ENCODE measurements at regions not wholly inside any gene's neighbourhood (a gene's known extent, or its start where the extent isn't known, plus 50 kb on each side); places are given as distances from the start of the nearest gene placed in this dataset.

- Histone ChIP-seq H4K20me1 (no peaks in the 10 kb centered on the region), H3K27ac (no peak overlapping the region), H3K4me2 (no peak overlapping the region), H3K9ac (no peak overlapping the region), H3K36me3 (no peaks in the 10 kb centered on the region), H3K27me3 (no peaks in the 10 kb centered on the region), H3K4me1 (no peaks in the 10 kb centered on the region), H3K4me3 (no peak overlapping the region), H3K9me3 (peaks cover 8% of the 10 kb centered on the region)
- no peak for TF ChIP-seq Cebpa-rat (IDR thresholded peaks at IDR 0.05)
Observed at GRCh38 chr3:81938681-81939080, 177.2 kb upstream of the GBE1 start.

DNA sequence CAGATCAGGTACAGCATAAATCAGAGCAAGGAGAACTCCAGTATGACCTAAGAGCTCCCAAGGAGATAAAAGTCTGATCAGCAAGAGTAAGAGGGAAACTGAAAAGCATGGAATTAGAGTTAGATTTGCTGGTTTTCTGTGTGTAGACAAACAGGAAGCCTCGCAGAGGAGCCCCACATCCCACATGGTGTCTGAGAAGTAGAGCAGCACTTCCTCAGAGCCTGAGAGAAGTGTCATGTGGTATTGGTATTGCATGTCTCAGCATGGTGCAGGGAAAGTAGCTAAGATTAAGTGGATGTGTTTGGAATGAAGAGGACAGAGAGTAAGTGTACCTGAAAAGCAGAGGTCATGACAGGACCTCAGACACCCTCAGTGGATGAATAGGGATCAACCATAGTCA lies 175.4 kb upstream of the GBE1 start:
- Histone ChIP-seq H4K20me1 (no peaks in the 10 kb centered on the region), H3K4me1 (no peaks in the 10 kb centered on the region), H3K36me3 (no peaks in the 10 kb centered on the region), H3K4me3 (no peak overlapping the region), H3K9ac (no peak overlapping the region), H3K9me3 (no peaks in the 10 kb centered on the region), H3K27me3 (no peaks in the 10 kb centered on the region), H3K4me2 (no peak overlapping the region), H3K27ac (no peak overlapping the region)
- no peak for TF ChIP-seq Cebpa-rat (IDR thresholded peaks at IDR 0.05)

- Histone ChIP-seq H3K4me2 (no peak overlapping the region), H3K4me3 (no peak overlapping the region), H3K36me3 (no peaks in the 10 kb centered on the region), H3K9ac (no peak overlapping the region), H3K27ac (no peak overlapping the region), H3K4me1 (no peaks in the 10 kb centered on the region), H4K20me1 (no peaks in the 10 kb centered on the region), H3K9me3 (no peaks in the 10 kb centered on the region), H3K27me3 (no peaks in the 10 kb centered on the region)
- TF ChIP-seq Cebpa-rat (IDR thresholded peaks at IDR 0.05) = no peak
Observed at GRCh38 chr3:81932681-81933080, 171.2 kb upstream of the GBE1 start.

GRCh38 chr3:81931265-81932251 lies 170.1 kb upstream of the GBE1 start:
- H3K4me3 ChIP-seq = no peak overlapping the region
- no peak overlapping the region for H3K4me2 ChIP-seq
- H3K9me3 ChIP-seq = no peaks in the 10 kb centered on the region
- no peaks in the 10 kb centered on the region for H3K27me3 ChIP-seq
- no peaks in the 10 kb centered on the region for H4K20me1 ChIP-seq
- no peaks in the 10 kb centered on the region for H3K4me1 ChIP-seq
- no peaks in the 10 kb centered on the region for H3K36me3 ChIP-seq
- no peak for TF ChIP-seq Cebpa-rat (IDR thresholded peaks at IDR 0.05)
- no peak overlapping the region for H3K27ac ChIP-seq
- H3K9ac ChIP-seq = no peak overlapping the region

- Histone ChIP-seq H3K4me3 (no peak overlapping the region), H3K27ac (no peak overlapping the region), H3K9ac (no peak overlapping the region), H3K9me3 (no peaks in the 10 kb centered on the region), H3K27me3 (no peaks in the 10 kb centered on the region), H4K20me1 (no peaks in the 10 kb centered on the region), H3K4me1 (no peaks in the 10 kb centered on the region), H3K36me3 (no peaks in the 10 kb centered on the region), H3K4me2 (no peak overlapping the region)
- TF ChIP-seq Cebpa-rat (IDR thresholded peaks at IDR 0.05) = no peak
Observed at GRCh38 chr3:81929697-81930096, 168.3 kb upstream of the GBE1 start.

- no peak overlapping the region for H3K4me2 ChIP-seq
- no peak overlapping the region for H3K27ac ChIP-seq
- no peaks in the 10 kb centered on the region for H3K9me3 ChIP-seq
- no peaks in the 10 kb centered on the region for H3K4me1 ChIP-seq
- no peak for TF ChIP-seq Cebpa-rat (IDR thresholded peaks at IDR 0.05)
- H3K4me3 ChIP-seq = no peak overlapping the region
- no peaks in the 10 kb centered on the region for H4K20me1 ChIP-seq
- H3K9ac ChIP-seq = no peak overlapping the region
- H3K27me3 ChIP-seq = no peaks in the 10 kb centered on the region
- no peaks in the 10 kb centered on the region for H3K36me3 ChIP-seq
Observed at GRCh38 chr3:81927811-81928210, 166.4 kb upstream of the GBE1 start.

DNA sequence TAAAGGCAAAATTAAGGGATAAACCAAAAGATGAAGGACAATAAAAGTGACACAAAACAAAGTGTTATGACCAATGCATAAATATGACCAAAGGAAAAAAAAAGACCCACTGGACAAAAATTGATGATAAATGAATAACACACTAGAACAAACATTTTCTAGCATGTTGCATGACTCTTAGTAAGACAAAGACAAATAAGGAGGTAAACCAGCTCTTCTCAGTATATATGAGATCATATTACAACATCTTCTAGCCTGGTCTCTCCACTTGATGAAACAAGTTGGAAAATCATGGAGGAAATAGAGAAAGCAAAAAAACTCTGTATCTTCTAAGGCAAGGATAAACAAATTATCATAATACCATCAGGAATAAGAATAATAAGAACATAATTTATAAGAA lies 163.9 kb upstream of the GBE1 start:
- no peaks in the 10 kb centered on the region for H4K20me1 ChIP-seq
- H3K36me3 ChIP-seq = no peaks in the 10 kb centered on the region
- no peaks in the 10 kb centered on the region for H3K9me3 ChIP-seq
- no peaks in the 10 kb centered on the region for H3K4me1 ChIP-seq
- H3K9ac ChIP-seq = no peak overlapping the region
- no peak for TF ChIP-seq Cebpa-rat (IDR thresholded peaks at IDR 0.05)
- H3K4me2 ChIP-seq = no peak overlapping the region
- H3K27me3 ChIP-seq = no peaks in the 10 kb centered on the region
- H3K27ac ChIP-seq = no peak overlapping the region
- H3K4me3 ChIP-seq = no peak overlapping the region

DNA sequence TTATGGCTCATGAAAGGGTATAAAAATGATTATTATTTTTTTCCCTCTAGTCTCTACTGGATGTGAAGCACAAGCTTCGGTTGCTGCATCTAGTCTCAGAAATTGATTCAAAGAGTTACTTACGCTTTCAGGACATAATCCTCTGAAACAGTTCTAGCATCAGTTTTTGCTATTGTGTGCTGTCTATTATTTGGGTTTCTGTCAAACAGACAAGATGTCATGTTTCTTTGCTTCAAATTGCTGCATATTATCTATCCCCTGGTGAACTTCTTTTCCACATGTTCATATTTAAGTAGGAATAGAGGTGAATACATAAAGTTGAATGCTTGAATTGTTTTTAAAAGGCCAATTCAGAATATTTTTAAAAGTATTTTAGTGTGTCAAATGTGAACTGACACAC lies 161.6 kb upstream of the GBE1 start:
- no peaks in the 10 kb centered on the region for H3K36me3 ChIP-seq
- no peak overlapping the region for H3K4me3 ChIP-seq
- H3K27ac ChIP-seq = no peak overlapping the region
- H3K9ac ChIP-seq = no peak overlapping the region
- no peak for TF ChIP-seq Cebpa-rat (IDR thresholded peaks at IDR 0.05)
- no peaks in the 10 kb centered on the region for H3K27me3 ChIP-seq
- no peak overlapping the region for H3K4me2 ChIP-seq
- H4K20me1 ChIP-seq = no peaks in the 10 kb centered on the region
- H3K9me3 ChIP-seq = no peaks in the 10 kb centered on the region
- H3K4me1 ChIP-seq = no peaks in the 10 kb centered on the region

GRCh38 chr3:81922404-81922803 lies 161.0 kb upstream of the GBE1 start:
- no peaks in the 10 kb centered on the region for H3K4me1 ChIP-seq
- H3K27me3 ChIP-seq = no peaks in the 10 kb centered on the region
- H3K9ac ChIP-seq = no peak overlapping the region
- H3K27ac ChIP-seq = no peak overlapping the region
- TF ChIP-seq Cebpa-rat (IDR thresholded peaks at IDR 0.05) = no peak
- no peak overlapping the region for H3K4me2 ChIP-seq
- H3K9me3 ChIP-seq = no peaks in the 10 kb centered on the region
- no peak overlapping the region for H3K4me3 ChIP-seq
- no peaks in the 10 kb centered on the region for H3K36me3 ChIP-seq
- no peaks in the 10 kb centered on the region for H4K20me1 ChIP-seq

- TF ChIP-seq Cebpa-rat (IDR thresholded peaks at IDR 0.05) = no peak
Observed at GRCh38 chr3:81920816-81921215, 159.4 kb upstream of the GBE1 start.

More at GRCh38 chr3:81920816-81921215, 159.4 kb upstream of the GBE1 start:
- H3K36me3 ChIP-seq = no peaks in the 10 kb centered on the region
- no peaks in the 10 kb centered on the region for H3K9me3 ChIP-seq
- H4K20me1 ChIP-seq = no peaks in the 10 kb centered on the region
- no peak overlapping the region for H3K9ac ChIP-seq
- H3K4me1 ChIP-seq = no peaks in the 10 kb centered on the region
- H3K27me3 ChIP-seq = no peaks in the 10 kb centered on the region
- no peak overlapping the region for H3K27ac ChIP-seq
- no peak overlapping the region for H3K4me2 ChIP-seq
- no peak overlapping the region for H3K4me3 ChIP-seq
